Hepatocyte (in vitro differentiated cells): ENCODE measurements at regions not wholly inside any gene's neighbourhood (a gene's known extent, or its start where the extent isn't known, plus 50 kb on each side); places are given as distances from the start of the nearest gene placed in this dataset.
"Not testable (repeated sequence)": the region's sequence is repeated elsewhere in the genome, so short reads cannot be mapped to it uniquely, and the experiment has no call there.

Experiments used
- CTCF ChIP-seq: fragments of 200-600 bp; sonication (generic); IDR thresholded peaks from 2 replicates; pipeline ENCODE4 v1.5.1; 2016; ENCODE audit warnings: antibody characterized with exemption, mild to moderate bottlenecking; ENCODE audit not compliant: poor library complexity
- EZH2 ChIP-seq: fragments of 200-600 bp; sonication (generic); IDR thresholded peaks from 2 replicates; pipeline ENCODE4 v1.6.1; 2016; ENCODE audit warnings: antibody characterized with exemption, mild to moderate bottlenecking, borderline replicate concordance
- EZH2phosphoT487 ChIP-seq: fragments of 200-600 bp; sonication (generic); IDR thresholded peaks from one replicate; pipeline ENCODE4 v1.6.1; 2018; ENCODE audit warnings: antibody characterized with exemption, mild to moderate bottlenecking, low read depth, moderate library complexity; ENCODE audit not compliant: unreplicated experiment, severe bottlenecking

GRCh38 chr4:188349569-188349968 lies 210.3 kb downstream of the TRIML1 start:
- TF ChIP-seq CTCF, EZH2, EZH2phosphoT487: not testable (repeated sequence)
